Mammary epithelial cell (primary cell): ENCODE measurements at regions not wholly inside any gene's neighbourhood (a gene's known extent, or its start where the extent isn't known, plus 50 kb on each side); places are given as distances from the start of the nearest gene placed in this dataset.

Experiments used
- CTCF ChIP-seq, 2 donors: IDR thresholded peaks in 1 of 2; conservative IDR thresholded peaks in 1 of 2; 2 replicates each; pipeline ENCODE4 v1.5.1; 2011 to 2012; ENCODE audit warnings: inconsistent platforms in 2 of 2, low read length in 2 of 2, mild to moderate bottlenecking in 2 of 2, control low read depth in 1 of 2, low read depth in 1 of 2; ENCODE audit not compliant: insufficient read depth in 1 of 2; ENCODE audit errors: extremely low read depth in 1 of 2
- EZH2 ChIP-seq: IDR thresholded peaks from 2 replicates; pipeline ENCODE4 v1.6.1; 2012; ENCODE audit warnings: low read length, inconsistent platforms, borderline replicate concordance

- TF ChIP-seq CTCF (conservative IDR thresholded peaks at IDR 0.05 in 1 of 2, IDR thresholded peaks at IDR 0.05 in 1 of 2; ENCODE audit: extremely low read depth in 1 of 2, insufficient read depth in 1 of 2, low read depth in 1 of 2, low read length in 2 of 2) (no peak), EZH2 (no peak)
These were observed 226.5 kb upstream of the ARL4C start for GRCh38 chr2:234723400-234723799.
